Upper lobe of left lung (tissue), 4 donors: ENCODE measurements at regions not wholly inside any gene's neighbourhood (a gene's known extent, or its start where the extent isn't known, plus 50 kb on each side); places are given as distances from the start of the nearest gene placed in this dataset.

ENCODE experiments used
- POLR2A ChIP-seq, 4 donors: fragments of 450-650 bp; IDR thresholded peaks; one replicate each; pipeline ENCODE4 v1.5.1; 2016 to 2017; ENCODE audit warnings: antibody characterized with exemption in 4 of 4, mild to moderate bottlenecking in 2 of 4
- TF ChIP-seq, protein P1 (sequence below), 6 experiments: fragments of 450-650 bp in 4 of 6; fragments of 200-600 bp in 2 of 6; sonication (generic) in 2 of 6; IDR thresholded peaks; one replicate each; pipeline ENCODE4 v1.5.1; 2016 to 2019; ENCODE audit warnings: antibody characterized with exemption in 6 of 6

DNA sequence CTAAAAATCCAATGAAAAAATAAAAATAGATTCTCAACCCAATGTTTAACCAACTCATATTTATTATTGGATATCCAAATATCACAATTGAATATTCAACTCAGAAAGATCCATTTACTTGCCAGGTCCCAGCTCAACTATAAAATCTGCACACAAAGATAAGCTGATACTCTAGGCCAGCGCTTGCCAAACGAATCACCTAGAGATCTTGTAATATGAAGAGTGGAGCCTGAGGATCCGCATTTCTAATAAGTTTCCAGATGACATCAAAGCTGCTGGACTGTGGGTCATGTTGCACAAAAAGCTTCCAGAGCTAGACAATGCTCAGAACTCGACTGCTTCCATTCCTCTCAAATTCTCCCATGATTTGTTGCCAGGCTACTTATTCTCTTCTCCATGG lies 51.7 kb upstream of the HSF2 start:
- TF ChIP-seq, protein P1, sequence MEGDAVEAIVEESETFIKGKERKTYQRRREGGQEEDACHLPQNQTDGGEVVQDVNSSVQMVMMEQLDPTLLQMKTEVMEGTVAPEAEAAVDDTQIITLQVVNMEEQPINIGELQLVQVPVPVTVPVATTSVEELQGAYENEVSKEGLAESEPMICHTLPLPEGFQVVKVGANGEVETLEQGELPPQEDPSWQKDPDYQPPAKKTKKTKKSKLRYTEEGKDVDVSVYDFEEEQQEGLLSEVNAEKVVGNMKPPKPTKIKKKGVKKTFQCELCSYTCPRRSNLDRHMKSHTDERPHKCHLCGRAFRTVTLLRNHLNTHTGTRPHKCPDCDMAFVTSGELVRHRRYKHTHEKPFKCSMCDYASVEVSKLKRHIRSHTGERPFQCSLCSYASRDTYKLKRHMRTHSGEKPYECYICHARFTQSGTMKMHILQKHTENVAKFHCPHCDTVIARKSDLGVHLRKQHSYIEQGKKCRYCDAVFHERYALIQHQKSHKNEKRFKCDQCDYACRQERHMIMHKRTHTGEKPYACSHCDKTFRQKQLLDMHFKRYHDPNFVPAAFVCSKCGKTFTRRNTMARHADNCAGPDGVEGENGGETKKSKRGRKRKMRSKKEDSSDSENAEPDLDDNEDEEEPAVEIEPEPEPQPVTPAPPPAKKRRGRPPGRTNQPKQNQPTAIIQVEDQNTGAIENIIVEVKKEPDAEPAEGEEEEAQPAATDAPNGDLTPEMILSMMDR (IDR thresholded peaks at IDR 0.05) = no peak
- TF ChIP-seq POLR2A (IDR thresholded peaks at IDR 0.05) = no peak
